ENCODE measurements at regions not wholly inside any gene's neighbourhood (a gene's known extent, or its start where the extent isn't known, plus 50 kb on each side); places are given as distances from the start of the nearest gene placed in this dataset.

- TF ChIP-seq CTCF (IDR thresholded peaks at IDR 0.05) (no peak), POLR2A (IDR thresholded peaks at IDR 0.05) (no peak)
- Histone ChIP-seq H3K9me3 (replicated peaks in 1 of 3) (no peaks in the 10 kb centered on the region), H3K4me1 (replicated peaks in 1 of 2) (no peaks in the 10 kb centered on the region), H3K36me3 (replicated peaks in 1 of 2) (no peaks in the 10 kb centered on the region), H3K27me3 (no peaks in the 10 kb centered on the region), H3K4me3 (no peak overlapping the region), H3K27ac (no peak overlapping the region)
- intact Hi-C loops (cut with DNase I), result no loop called here
- WGBS, 4 donors, result 68 to 95% (median 77%) methylated on average over 3 to 4 of the region's 4 CpGs
- no peak for DNase-seq
These were observed 113.9 kb upstream of the PRSS58 start for GRCh38 chr7:142371586-142372377.

GRCh38 chr7:142365410-142365842, 107.6 kb upstream of the PRSS58 start:
- Histone ChIP-seq H3K4me1 (replicated peaks in 1 of 2) (no peaks in the 10 kb centered on the region), H3K27ac (no peak overlapping the region), H3K27me3 (no peaks in the 10 kb centered on the region), H3K36me3 (replicated peaks in 1 of 2) (no peaks in the 10 kb centered on the region), H3K9me3 (replicated peaks in 1 of 3) (no peaks in the 10 kb centered on the region), H3K4me3 (no peak overlapping the region)
- WGBS, 4 donors, result 65 to 87% (median 82%) methylated on average over 2 of the region's 2 CpGs
- intact Hi-C loops (cut with DNase I), result no loop called here
- TF ChIP-seq CTCF (IDR thresholded peaks at IDR 0.05) (no peak), POLR2A (IDR thresholded peaks at IDR 0.05) (no peak)
- DNase-seq, result no peak

GRCh38 chr7:142364551-142364950, 106.7 kb upstream of the PRSS58 start:
- 32 to 50% (median 41%) methylated on average over 1 of the region's 1 CpG for WGBS, 4 donors
- TF ChIP-seq CTCF (IDR thresholded peaks at IDR 0.05), result no peak
- TF ChIP-seq POLR2A (IDR thresholded peaks at IDR 0.05), result no peak
- intact Hi-C loops (cut with DNase I), result no loop called here

GRCh38 chr7:142362349-142362748, 104.5 kb upstream of the PRSS58 start:
- intact Hi-C loops (cut with DNase I), result no loop called here
- Histone ChIP-seq H3K36me3 (replicated peaks in 1 of 2) (no peaks in the 10 kb centered on the region), H3K4me1 (replicated peaks in 1 of 2) (no peaks in the 10 kb centered on the region), H3K9me3 (replicated peaks in 1 of 3) (no peaks in the 10 kb centered on the region), H3K27ac (no peak overlapping the region), H3K4me3 (no peak overlapping the region), H3K27me3 (no peaks in the 10 kb centered on the region)
- TF ChIP-seq CTCF (IDR thresholded peaks at IDR 0.05) (no peak), POLR2A (IDR thresholded peaks at IDR 0.05) (no peak)
- 85 to 87% (median 87%) methylated on average over 3 of the region's 3 CpGs for WGBS, 4 donors
- no peak for DNase-seq

More at GRCh38 chr7:142364551-142364950, 106.7 kb upstream of the PRSS58 start:
- H3K27ac ChIP-seq, result no peak overlapping the region
- H3K27me3 ChIP-seq, result no peaks in the 10 kb centered on the region
- H3K9me3 ChIP-seq (replicated peaks in 1 of 3), result no peaks in the 10 kb centered on the region
- no peaks in the 10 kb centered on the region for H3K36me3 ChIP-seq (replicated peaks in 1 of 2)
- H3K4me3 ChIP-seq, result no peak overlapping the region
- DNase-seq, result no peak
- H3K4me1 ChIP-seq (replicated peaks in 1 of 2), result no peaks in the 10 kb centered on the region
